Endothelial cell of hepatic sinusoid (primary cell): ENCODE measurements at regions not wholly inside any gene's neighbourhood (a gene's known extent, or its start where the extent isn't known, plus 50 kb on each side); places are given as distances from the start of the nearest gene placed in this dataset.

ENCODE experiments used
- in situ Hi-C: cut with HindIII; loops from 2 replicates; pipeline ENCODE4 v1.10.0; 2017; ENCODE audit warnings: low sequenced_read_pairs

DNA sequence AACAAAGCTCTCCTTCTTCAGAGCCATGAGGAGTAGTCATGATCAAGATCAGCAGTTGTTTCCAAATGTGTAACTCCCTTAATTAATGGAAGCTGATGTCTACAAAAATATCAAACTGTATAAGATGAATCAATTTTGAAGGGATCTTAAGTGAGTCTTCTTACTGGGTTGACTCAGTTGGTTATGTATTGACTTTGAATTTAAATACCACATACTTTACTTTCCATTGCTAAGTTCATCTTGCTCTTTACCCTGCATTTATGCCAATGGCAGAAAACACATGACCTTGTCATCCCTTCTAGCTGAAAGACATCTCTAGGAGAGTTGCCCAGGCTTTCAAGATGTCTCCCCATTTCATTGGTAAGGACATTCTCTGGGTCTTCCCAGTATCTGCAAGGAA lies 123.2 kb upstream of the STMND1 start:
- in situ Hi-C loops = loop anchor here (5.0 kb wide), 1 partner anchor 701 kb away; no protein-coding TSS in a partner anchor

DNA sequence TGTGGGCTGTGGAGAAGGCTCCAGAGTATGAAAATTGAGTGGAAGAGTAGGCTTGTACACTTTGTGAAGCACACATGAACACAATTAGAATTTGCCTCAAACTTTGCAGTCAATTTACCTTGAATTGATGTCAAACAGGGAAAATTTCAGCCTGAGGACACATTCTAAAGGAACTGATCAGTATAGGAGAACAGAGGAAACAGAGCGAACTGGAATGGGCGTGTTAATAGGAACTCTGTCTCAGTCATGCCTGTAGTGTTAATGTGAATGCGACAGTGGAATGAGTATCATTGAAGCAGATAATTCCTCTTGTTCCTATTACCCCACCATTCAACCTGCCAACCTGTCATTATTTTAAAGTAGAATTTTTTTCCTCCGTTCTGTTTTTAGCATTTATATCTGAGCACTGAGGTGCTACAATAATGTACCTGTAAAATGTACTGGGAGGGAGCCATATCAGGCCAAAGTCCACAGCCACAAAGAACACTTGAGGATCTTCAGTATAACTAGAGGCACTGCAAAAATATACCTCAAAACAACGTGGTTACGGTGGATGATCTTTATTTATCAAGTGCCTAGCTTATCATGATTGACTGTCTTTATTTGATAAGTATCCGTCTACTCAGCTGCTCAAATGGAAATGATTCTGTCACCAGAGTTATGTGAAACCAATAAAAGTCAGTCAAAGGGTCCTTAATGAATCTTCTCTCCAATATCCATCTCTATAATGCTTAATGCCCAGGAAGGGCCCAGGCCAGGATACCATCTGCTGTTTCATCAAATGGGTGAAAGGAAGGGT lies 125.3 kb upstream of the STMND1 start:
- in situ Hi-C loops = loop anchor here (5.0 kb wide), 1 partner anchor 699 kb away; no protein-coding TSS in a partner anchor

DNA sequence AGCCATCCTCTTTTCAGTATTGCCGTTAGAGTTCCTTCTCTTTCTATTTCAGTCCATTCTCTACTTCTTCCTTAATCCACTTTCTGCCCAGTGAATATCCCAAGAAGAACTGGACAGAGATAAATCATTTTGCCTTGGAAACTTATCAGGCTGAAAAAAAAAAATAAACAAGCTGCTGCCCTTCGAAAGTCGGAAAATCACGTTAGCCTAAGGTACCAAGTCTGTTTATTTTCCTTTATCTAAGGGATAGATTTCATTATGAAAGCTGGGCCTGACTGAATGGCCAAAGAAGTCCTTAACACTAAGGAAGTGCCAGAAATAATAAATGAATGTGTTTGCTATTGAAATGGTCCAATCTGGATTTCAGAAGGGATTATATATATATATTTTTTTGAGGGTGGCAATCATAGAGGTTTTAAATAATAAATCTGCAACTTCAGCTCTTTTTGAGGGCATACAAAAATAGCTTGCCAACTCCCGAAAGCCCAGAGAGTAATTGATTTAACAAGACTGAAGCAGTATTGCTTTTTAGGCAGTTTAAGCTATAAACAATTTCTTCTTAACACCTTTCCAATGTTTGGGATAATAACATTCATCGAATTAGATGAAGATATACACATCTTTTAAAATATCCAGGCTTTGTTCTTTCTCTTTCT lies 127.0 kb upstream of the STMND1 start:
- in situ Hi-C loops = loop anchor here (5.0 kb wide), 1 partner anchor 698 kb away; no protein-coding TSS in a partner anchor

DNA sequence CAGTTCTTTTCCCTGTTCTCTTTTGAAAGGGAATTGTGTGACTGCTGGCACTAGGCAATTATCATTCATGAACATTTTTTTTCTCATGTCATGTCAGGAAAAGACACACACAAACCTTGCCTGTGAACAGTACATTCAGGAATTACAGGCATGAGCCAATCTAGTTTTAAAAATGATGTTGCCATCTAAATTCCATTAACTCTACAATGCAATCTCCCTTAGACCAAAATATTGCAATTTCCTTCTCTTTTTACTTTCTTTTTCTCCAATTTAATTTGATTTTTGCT lies 127.5 kb upstream of the STMND1 start:
- in situ Hi-C loops = no loop called here

DNA sequence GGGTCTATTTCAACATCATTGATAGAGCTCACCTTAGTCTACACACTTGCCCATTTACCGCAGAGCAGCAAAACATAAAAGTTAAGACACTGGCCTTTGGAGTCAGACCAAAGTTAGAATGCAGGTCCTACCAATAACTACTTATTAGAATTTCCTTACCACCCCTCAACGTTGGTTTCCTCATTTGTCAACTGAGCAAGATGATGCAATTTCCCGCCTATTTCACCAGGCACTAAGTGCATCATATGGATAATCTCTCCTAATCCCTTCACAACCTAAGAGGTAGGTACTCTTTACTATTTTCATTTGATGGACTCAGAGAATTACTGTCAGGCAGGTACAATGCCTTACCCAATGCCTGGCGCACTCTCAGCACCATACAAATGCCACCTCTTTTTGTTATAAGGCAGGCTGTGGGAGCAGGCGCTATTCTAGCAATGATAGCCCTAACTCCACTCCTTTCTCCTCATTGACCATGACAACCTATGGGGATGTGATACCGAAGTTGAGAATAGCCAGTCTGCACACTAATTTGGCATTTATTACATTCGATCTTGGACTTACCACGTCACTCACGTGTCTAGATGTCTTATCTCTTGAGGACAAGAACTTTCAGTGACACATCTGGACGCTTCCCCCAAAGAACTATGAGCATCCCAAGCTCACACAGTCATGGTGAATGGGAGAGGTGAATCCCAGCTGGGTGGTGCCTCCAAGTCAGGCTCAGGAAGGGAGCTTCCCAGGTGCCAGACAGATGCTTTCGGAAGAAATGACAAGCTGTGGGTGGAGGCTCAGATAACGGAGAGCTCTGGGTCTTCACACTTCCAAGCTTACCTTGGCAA lies 128.1 kb upstream of the STMND1 start:
- in situ Hi-C loops = no loop called here

DNA sequence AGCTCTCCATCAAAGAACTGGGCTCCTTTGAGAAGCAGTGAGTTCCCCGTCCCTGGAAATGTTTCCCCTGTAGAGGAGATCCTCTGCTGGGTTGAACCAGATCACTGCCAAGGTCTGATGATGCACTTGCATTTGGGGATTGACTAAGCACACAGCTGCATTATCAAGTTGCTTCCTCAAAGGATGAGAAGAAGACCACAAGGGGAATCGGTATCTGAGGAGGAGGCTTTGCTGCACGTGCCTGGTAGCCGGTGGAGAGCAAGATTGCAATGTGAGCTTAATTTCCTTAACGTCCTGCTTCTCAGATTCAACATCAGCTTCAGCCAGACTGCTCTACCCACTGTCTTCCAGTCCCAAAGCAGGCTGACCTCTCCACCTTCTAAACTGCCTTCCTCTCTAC lies 128.8 kb upstream of the STMND1 start:
- in situ Hi-C loops = no loop called here

DNA sequence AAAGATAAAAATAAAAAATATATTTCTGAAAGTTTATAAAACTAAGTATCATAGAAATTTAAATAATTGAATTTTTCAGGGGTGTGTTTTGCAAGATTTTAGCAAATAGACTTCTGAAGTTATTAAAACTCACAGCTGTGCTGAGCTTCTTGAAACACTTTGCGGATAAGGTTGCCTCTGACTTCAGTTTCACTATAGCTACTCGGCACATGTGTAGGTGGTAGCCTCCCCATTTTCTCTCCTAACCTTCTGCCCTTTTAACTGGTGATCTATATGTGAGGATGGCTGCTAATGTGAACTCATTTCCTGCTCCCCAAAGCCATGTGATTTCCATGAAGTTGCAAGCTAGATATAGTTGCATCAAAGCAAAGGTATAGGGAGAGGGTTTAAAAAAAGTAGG lies 129.3 kb upstream of the STMND1 start:
- in situ Hi-C loops = no loop called here

DNA sequence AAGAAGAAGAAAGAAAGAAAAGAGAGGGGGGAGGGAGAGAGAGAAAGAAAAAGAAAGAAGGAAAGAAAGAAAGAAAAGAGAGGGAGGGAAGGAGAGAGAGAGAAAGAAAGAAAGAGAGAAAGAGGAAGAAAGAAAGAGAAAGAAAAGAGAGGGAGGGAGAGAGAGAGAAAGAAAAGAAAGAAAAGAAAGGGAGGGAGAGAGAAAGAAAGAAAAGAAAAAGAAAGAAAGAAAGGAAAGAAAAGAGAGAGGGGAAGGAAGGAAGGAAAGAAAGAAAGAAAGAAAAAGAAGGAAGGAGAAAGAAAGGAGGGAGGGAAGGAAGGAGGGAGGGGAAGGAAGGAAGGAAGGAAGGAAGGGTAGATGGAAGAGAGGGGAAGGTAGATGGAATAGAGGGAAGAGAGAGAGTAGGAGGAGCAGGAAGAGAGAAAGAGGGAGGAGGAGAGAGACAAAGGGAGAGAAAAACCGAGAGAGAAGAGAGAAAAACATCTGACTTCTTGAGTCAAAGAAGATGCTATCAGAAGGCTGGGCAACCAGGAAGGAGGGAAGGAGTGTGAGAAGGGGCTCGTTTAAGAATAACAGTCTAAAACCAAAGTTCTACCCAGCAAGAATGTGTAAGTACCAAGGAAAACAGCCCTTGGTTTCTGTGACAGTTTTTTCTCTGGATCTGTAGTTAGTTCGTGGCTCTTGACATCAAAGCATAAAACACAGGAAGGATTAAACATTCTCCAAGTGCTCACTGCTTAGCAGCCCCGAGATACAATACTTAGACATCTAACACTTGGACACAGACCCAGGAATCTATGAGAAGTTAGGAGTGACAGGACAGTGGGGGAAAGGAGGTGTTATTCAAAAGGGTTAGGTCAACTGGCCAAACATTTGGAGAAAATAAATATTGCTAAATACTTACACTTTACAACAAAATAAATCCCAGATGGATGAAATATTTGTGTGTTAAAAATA lies 131.9 kb upstream of the STMND1 start:
- in situ Hi-C loops = no loop called here

DNA sequence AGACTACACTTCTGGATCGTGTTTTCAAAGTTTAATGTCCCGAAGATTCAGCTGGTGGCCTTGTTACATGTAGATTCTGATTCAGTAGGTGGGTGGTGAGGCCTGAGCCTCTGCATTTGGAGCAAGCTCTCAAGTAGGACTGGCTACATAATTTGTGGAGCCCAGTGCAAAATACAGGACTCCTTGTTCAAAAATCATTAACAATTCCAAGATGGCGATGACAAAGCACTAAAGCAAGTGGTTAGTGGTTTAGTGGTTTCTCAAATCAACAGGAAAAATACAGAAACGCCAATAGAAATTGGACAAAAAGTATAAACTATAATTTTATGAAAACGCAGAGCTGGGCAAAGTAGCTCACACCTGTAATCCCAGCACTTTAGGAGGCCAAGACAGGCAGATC lies 133.7 kb upstream of the STMND1 start:
- in situ Hi-C loops = no loop called here

DNA sequence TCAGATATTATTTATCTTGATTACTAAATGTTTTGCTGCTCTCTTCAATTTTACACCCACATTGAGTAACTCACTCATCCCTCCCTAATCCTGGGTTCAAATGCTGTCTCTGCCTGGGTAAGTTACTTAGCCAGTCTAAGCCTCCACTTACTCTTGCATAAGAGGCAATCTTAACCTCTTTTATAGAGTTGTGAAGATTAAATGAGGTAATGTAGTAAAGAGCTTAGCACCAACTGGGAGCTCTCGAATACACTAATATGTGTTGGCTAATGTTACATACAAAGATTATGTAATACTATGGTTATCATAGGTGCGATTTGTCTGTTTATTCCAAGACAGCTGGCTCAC lies 134.4 kb upstream of the STMND1 start:
- in situ Hi-C loops = no loop called here

DNA sequence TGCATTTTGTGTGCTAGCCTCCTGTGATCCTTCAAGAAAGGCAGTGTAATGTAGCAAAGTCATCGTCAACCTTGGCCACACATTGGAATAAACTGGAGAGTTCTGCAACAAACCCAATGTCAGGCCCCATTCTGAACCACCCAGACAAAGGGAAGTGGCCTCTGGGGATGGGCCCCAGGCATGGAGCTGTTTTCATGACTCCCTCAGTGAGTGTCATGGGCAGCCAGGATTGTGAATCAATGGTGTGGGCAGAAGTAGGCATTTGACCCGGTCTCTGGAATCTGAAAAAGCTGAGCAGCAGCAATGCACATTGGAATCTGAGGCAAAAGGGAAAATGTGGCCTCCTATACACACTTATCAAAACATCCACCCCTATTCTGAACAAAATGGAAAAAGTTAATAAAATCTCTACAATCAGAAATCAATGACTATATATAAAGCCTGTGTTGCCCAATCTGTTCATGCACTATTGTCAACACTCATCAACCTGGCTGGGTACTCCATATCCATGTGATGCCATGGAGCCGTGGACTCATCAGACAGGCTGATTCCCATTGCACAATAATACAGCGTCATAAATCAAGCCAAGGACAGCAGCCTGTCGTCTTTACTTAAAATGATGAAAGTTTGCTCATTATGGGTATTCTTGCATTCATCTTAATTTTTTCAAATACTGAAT lies 134.9 kb upstream of the STMND1 start:
- in situ Hi-C loops = no loop called here

DNA sequence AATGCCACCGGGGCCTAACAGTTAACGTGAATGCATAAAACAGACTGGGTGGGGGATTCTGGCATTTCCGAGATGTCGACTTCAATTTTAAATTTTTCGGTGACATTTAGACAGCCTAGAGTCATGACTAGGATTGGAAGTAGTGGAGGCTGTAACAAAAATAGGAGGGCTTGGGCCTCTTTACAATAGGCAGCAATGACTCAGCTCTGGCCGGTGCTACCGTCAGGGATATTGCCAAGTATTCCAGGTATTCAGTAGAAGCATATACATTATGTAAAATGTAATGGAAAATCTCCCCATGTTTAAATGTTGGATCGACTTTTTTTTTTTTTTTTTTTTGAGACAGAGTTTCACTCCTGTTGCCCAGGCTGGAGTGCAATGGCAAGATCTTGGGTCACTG lies 136.2 kb upstream of the STMND1 start:
- in situ Hi-C loops = no loop called here

DNA sequence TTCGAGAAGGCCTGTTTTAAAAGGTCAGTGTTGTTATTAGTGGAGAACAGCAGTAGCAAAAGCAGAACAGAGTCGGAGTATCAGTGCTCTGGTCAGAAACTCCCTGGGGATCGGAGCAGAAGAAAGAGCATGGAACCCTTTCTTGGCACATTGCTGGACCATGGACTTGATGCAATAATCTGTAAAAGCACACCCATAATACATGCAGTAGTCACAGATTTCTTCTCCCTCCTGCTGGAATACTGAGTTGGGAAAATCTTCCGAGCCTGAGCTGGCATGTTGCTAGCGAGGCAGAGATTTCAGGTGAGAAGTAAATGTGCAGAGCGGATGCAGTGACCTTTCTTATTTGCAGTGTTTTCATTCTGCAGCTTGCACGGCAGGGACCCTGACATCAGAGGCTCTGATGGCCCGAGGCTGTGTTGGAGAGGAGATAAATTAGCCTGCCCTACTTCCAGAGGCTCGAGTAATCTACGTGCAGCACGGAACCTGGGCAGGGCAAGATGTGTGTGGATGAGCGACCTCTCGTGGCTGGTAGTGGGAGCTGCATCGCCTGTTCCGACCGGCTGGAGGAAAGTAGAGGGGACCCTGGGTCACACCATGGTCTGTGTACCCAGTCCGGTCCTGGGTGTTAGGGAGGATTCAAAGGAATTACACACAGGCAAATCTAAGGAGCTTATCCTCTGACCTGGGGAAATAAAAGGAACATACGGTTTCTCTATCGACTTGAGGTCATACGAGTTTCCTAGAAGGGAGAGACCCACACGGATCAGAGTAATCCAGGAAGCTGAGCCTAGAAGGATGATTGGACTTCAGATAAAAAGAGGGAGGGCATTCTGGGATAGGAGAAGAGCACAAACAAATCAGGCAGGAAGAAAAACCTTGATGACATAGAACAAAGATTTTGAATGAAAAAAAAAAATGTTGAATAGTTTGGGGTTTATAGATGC lies 137.0 kb upstream of the STMND1 start:
- in situ Hi-C loops = loop anchor here (5.0 kb wide), 1 partner anchor 72 kb away; no protein-coding TSS in a partner anchor

DNA sequence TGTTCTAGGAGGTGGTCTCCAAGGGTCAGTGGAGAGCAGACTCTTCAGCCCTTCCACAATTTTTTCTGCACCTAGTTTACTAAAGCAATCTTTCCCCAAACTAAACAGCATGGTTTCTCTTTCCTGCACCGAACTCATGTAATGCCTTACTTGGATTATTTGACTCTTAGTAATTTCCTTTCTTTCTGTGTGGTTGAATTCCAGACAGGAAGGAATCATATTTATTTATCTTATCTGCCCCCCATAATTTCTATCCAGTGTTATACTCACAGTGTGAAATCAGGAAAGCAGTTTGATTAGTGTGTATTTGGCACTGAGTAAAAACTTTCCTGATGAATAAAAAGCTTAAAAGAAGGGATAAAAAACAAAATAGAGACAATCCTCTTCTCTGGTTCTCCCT lies 140.3 kb upstream of the STMND1 start:
- in situ Hi-C loops = loop anchor here (5.0 kb wide), 1 partner anchor 76 kb away; no protein-coding TSS in a partner anchor

DNA sequence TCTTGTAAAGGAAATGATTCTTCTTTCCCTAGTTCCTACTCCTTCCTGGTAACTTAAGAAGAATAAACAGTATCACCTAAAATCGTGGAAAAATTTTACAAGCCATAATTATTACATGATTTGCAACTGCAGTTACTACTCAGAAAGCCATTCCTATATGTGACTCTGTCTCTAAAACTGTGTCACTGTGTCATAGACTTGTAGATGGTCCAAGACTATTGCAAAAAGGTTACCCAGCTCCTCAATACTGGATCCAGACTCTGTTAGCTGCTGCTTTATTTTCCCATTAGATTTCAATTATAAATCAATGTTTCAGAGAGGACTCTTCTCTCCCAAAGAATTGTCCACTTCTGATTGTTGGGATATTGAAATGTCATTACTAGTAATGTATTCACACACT lies 142.1 kb upstream of the STMND1 start:
- in situ Hi-C loops = loop anchor here (5.0 kb wide), 1 partner anchor 78 kb away; no protein-coding TSS in a partner anchor

DNA sequence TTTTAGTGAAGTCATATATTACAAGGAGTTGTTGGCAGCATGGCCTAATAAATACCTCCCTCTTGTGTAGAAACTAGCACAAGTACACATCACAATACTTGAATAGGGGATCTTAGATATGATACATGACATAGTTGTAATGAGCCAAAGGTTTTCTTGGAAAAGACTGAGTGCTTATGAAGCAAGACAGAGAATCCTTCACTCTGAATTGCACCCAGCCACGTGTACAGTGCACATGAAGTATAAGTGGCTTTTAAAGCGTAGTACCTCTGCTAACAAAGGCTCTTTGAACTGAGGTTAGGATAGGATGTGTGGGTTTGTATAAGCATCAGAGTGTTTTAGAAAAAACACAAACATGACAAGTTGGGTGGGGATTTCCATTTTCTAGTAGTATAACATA lies 145.5 kb upstream of the STMND1 start:
- in situ Hi-C loops = no loop called here

DNA sequence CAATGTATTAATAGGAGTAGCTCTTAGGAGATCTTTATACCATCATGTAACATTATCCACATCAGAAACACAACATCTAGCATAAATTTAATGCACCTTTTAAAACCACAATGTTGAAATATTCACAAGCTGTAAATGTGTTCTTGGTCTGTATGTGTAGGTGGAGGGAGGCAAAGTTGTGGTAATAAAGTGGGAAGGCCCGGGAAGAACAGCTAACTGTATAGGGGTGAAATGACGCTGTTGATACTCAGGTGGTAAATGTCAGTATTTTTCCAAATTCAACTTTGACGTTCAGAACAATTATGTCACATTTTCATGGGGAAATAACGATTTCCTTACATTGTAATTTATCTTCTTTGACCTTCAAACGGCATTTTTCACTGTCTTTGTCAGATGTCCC lies 146.0 kb upstream of the STMND1 start:
- in situ Hi-C loops = no loop called here

DNA sequence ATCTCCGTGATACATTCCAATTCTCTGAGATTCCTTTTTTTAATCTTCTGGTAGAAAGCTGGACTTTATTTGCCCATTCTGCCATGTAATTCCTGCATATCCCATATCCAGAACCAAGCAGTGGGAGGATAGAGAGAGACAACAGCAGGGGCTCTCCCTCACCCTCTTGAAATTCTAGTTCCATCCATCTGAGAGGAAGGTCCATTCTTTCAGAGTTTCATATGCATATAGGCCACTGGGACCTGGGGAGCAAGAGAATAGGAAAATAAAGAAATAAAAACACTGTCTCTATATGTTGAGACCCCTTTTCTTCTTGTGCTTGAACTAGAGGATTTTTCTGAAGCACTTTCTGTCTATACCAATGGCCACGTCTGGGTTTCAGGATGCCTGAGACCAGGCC lies 147.9 kb upstream of the STMND1 start:
- in situ Hi-C loops = no loop called here

DNA sequence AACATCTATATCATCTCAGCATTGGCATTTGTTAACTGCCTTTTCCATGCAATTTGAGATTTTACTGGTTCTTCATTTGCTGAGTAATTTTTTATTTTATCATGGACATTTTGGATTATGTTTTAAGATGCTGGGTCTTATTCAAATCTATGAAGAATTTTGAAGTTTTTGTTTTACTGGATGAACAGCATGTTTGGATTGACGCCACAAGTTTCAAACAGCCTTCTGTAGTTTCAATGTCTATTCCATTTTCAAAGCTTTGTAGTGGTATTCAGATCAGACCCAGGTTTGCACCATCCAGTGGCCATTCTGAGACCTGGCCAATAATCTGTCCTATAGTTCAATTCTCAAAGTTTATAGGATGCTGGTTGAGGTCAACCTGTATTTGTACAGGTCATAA lies 148.4 kb upstream of the STMND1 start:
- in situ Hi-C loops = no loop called here
